Activated T-helper 17 cell treated with anti-CD3 and anti-CD28 coated beads, Interleukin-2, amount 50 U/mL, for 72 hours (primary cell): ENCODE measurements at regions not wholly inside any gene's neighbourhood (a gene's known extent, or its start where the extent isn't known, plus 50 kb on each side); places are given as distances from the start of the nearest gene placed in this dataset.
"Not testable (repeated sequence)": the region's sequence is repeated elsewhere in the genome, so short reads cannot be mapped to it uniquely, and the experiment has no call there.

Experiments used
- ATAC-seq: fragments of 150-1000 bp; cut with Tn5 transposase; replicated peaks from 2 replicates; pipeline ENCODE4 v1.10.0; 2021; ENCODE audit warnings: mild to moderate bottlenecking, moderate library complexity
- H3K27ac Mint-ChIP-seq: one replicate; pipeline ENCODE4 v1.8.0; 2022; ENCODE audit warnings: mixed read lengths
- H3K27me3 Mint-ChIP-seq: one replicate; pipeline ENCODE4 v1.8.0; 2022; ENCODE audit warnings: mixed read lengths
- H3K36me3 Mint-ChIP-seq: one replicate; pipeline ENCODE4 v1.8.0; 2022; ENCODE audit warnings: low read depth, mild to moderate bottlenecking, mixed read lengths
- H3K4me1 Mint-ChIP-seq: one replicate; pipeline ENCODE4 v1.8.0; 2022; ENCODE audit warnings: mixed read lengths
- H3K4me3 Mint-ChIP-seq: one replicate; pipeline ENCODE4 v1.8.0; 2022; ENCODE audit warnings: mild to moderate bottlenecking, mixed read lengths
- H3K9me3 Mint-ChIP-seq: one replicate; pipeline ENCODE4 v1.8.0; 2022; ENCODE audit warnings: mixed read lengths

GRCh38 chr2:225765820-225766219 lies 366.3 kb downstream of the NYAP2 start:
- Mint-ChIP-seq H3K27me3 (no peaks in the 10 kb centered on the region), H3K4me3 (no peak overlapping the region), H3K4me1 (no peaks in the 10 kb centered on the region), H3K36me3 (no peaks in the 10 kb centered on the region), H3K27ac (no peak overlapping the region), H3K9me3 (no peaks in the 10 kb centered on the region)
- no peak for ATAC-seq

- H3K27me3 Mint-ChIP-seq: no peaks in the 10 kb centered on the region
- H3K36me3 Mint-ChIP-seq: no peaks in the 10 kb centered on the region
- no peak for ATAC-seq
- H3K27ac Mint-ChIP-seq: no peak overlapping the region
- no peaks in the 10 kb centered on the region for H3K9me3 Mint-ChIP-seq
- no peak overlapping the region for H3K4me3 Mint-ChIP-seq
- H3K4me1 Mint-ChIP-seq: no peaks in the 10 kb centered on the region
Measured at GRCh38 chr2:225764346-225764745, 364.8 kb downstream of the NYAP2 start.

GRCh38 chr2:225763711-225764110 lies 364.2 kb downstream of the NYAP2 start:
- Mint-ChIP-seq H3K27me3 (no peaks in the 10 kb centered on the region), H3K27ac (no peak overlapping the region), H3K4me1 (no peaks in the 10 kb centered on the region), H3K9me3 (no peaks in the 10 kb centered on the region), H3K4me3 (no peak overlapping the region), H3K36me3 (no peaks in the 10 kb centered on the region)
- ATAC-seq: no peak

- no peaks in the 10 kb centered on the region for H3K4me1 Mint-ChIP-seq
- no peak for ATAC-seq
- no peaks in the 10 kb centered on the region for H3K9me3 Mint-ChIP-seq
- H3K27me3 Mint-ChIP-seq: no peaks in the 10 kb centered on the region
- H3K27ac Mint-ChIP-seq: no peak overlapping the region
- H3K36me3 Mint-ChIP-seq: no peaks in the 10 kb centered on the region
- H3K4me3 Mint-ChIP-seq: no peak overlapping the region
Measured at GRCh38 chr2:225761396-225761795, 361.9 kb downstream of the NYAP2 start.

- Mint-ChIP-seq H3K27ac (no peak overlapping the region), H3K27me3 (peaks cover 4% of the 10 kb centered on the region), H3K36me3 (no peaks in the 10 kb centered on the region), H3K4me1 (no peaks in the 10 kb centered on the region), H3K4me3 (no peak overlapping the region), H3K9me3 (no peaks in the 10 kb centered on the region)
- ATAC-seq: no peak
Measured at GRCh38 chr2:225757248-225757647, 357.7 kb downstream of the NYAP2 start.

GRCh38 chr2:225756198-225756597 lies 356.7 kb downstream of the NYAP2 start:
- H3K27ac Mint-ChIP-seq: no peak overlapping the region
- no peak overlapping the region for H3K4me3 Mint-ChIP-seq
- H3K36me3 Mint-ChIP-seq: no peaks in the 10 kb centered on the region
- no peaks in the 10 kb centered on the region for H3K9me3 Mint-ChIP-seq
- H3K27me3 Mint-ChIP-seq: peaks cover 6% of the 10 kb centered on the region
- H3K4me1 Mint-ChIP-seq: no peaks in the 10 kb centered on the region
- ATAC-seq: no peak

GRCh38 chr2:225748609-225749008 lies 349.1 kb downstream of the NYAP2 start:
- Mint-ChIP-seq H3K36me3 (no peaks in the 10 kb centered on the region), H3K27me3 (peaks cover 6% of the 10 kb centered on the region), H3K27ac (no peak overlapping the region), H3K4me3 (no peak overlapping the region), H3K9me3 (no peaks in the 10 kb centered on the region), H3K4me1 (no peaks in the 10 kb centered on the region)
- no peak for ATAC-seq

- not testable (repeated sequence) for H3K4me3 Mint-ChIP-seq, H3K4me1 Mint-ChIP-seq, H3K27ac Mint-ChIP-seq, H3K9me3 Mint-ChIP-seq, H3K27me3 Mint-ChIP-seq, ATAC-seq, H3K36me3 Mint-ChIP-seq
Measured at GRCh38 chr2:225743996-225744395, 344.5 kb downstream of the NYAP2 start.

GRCh38 chr2:225742487-225742886 lies 343.0 kb downstream of the NYAP2 start:
- H3K9me3 Mint-ChIP-seq: no peaks in the 10 kb centered on the region
- ATAC-seq: no peak
- H3K36me3 Mint-ChIP-seq: no peaks in the 10 kb centered on the region
- peaks cover 12% of the 10 kb centered on the region for H3K27me3 Mint-ChIP-seq
- H3K4me3 Mint-ChIP-seq: no peak overlapping the region
- H3K27ac Mint-ChIP-seq: no peak overlapping the region
- H3K4me1 Mint-ChIP-seq: no peaks in the 10 kb centered on the region

GRCh38 chr2:225740086-225740485 lies 340.6 kb downstream of the NYAP2 start:
- ATAC-seq: no peak
- Mint-ChIP-seq H3K27ac (no peak overlapping the region), H3K4me3 (no peak overlapping the region), H3K36me3 (no peaks in the 10 kb centered on the region), H3K4me1 (no peaks in the 10 kb centered on the region), H3K27me3 (peaks cover 12% of the 10 kb centered on the region), H3K9me3 (no peaks in the 10 kb centered on the region)

- Mint-ChIP-seq H3K27ac (no peak overlapping the region), H3K4me1 (no peaks in the 10 kb centered on the region), H3K36me3 (no peaks in the 10 kb centered on the region), H3K4me3 (no peak overlapping the region), H3K9me3 (no peaks in the 10 kb centered on the region), H3K27me3 (peaks cover 12% of the 10 kb centered on the region)
- ATAC-seq: no peak
Measured at GRCh38 chr2:225739328-225739727, 339.8 kb downstream of the NYAP2 start.

- Mint-ChIP-seq H3K27me3 (peaks cover 12% of the 10 kb centered on the region), H3K36me3 (no peaks in the 10 kb centered on the region), H3K4me1 (no peaks in the 10 kb centered on the region), H3K4me3 (no peak overlapping the region), H3K27ac (no peak overlapping the region), H3K9me3 (no peaks in the 10 kb centered on the region)
- ATAC-seq: no peak
Measured at GRCh38 chr2:225738735-225739134, 339.2 kb downstream of the NYAP2 start.

GRCh38 chr2:225737556-225737955 lies 338.0 kb downstream of the NYAP2 start:
- no peak overlapping the region for H3K27ac Mint-ChIP-seq
- H3K27me3 Mint-ChIP-seq: peaks cover 15% of the 10 kb centered on the region
- H3K36me3 Mint-ChIP-seq: no peaks in the 10 kb centered on the region
- no peaks in the 10 kb centered on the region for H3K9me3 Mint-ChIP-seq
- no peak overlapping the region for H3K4me3 Mint-ChIP-seq
- H3K4me1 Mint-ChIP-seq: no peaks in the 10 kb centered on the region
- no peak for ATAC-seq

GRCh38 chr2:225735844-225736243 lies 336.3 kb downstream of the NYAP2 start:
- ATAC-seq: no peak
- H3K27me3 Mint-ChIP-seq: peaks cover 28% of the 10 kb centered on the region
- no peak overlapping the region for H3K4me3 Mint-ChIP-seq
- H3K27ac Mint-ChIP-seq: no peak overlapping the region
- no peaks in the 10 kb centered on the region for H3K36me3 Mint-ChIP-seq
- no peaks in the 10 kb centered on the region for H3K4me1 Mint-ChIP-seq
- H3K9me3 Mint-ChIP-seq: no peaks in the 10 kb centered on the region

GRCh38 chr2:225725726-225726125 lies 326.2 kb downstream of the NYAP2 start:
- Mint-ChIP-seq H3K27me3 (peaks cover 8% of the 10 kb centered on the region), H3K9me3 (no peaks in the 10 kb centered on the region), H3K4me3 (no peak overlapping the region), H3K36me3 (no peaks in the 10 kb centered on the region), H3K4me1 (no peaks in the 10 kb centered on the region), H3K27ac (no peak overlapping the region)
- ATAC-seq: no peak
